ENCODE measurements at regions not wholly inside any gene's neighbourhood (a gene's known extent, or its start where the extent isn't known, plus 50 kb on each side); places are given as distances from the start of the nearest gene placed in this dataset.

DNA sequence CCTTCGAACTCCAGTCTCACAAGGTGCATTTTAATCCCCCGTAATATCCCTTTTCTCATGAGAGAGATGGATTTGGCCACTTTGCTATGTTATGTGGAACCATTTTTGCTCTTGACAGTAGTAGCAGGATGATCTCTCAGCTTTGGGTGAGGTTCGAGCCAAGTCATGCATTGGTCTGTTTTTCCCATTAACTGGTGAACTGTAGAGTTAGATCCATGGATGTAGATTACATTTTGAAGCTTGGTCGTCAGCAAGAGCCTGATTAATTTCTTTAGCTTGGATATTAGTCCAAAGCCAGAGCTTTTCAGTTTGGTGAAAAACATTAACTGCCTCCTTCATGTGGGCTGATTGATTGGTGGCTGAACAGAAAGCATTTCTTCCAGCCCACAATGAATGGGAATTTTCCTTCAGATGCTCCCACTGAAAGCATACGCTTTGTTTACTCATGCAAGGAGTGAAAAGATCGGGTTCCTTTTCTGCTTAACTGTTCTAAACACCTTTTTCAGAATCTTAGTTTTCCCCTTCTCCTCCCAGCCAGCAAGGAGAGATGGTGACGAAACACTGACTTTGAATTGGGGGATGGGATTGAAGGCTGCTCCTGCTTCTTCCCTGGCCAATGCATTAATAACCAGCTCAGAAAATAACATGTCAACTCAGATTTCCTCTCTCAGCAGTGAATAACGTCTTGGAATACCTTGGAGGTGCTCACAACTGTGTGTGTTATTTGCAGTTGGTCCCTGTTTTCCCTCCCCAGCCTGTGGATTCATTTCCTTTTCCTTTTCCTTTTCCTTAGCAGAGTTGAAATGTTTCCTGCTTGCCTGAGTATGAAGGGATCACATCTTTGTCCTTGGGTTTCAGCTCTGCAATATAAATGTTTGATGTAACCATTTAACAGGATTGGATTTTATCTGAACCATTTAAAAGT lies 351.8 kb upstream of the FZD8 start:
- TF ChIP-seq, protein P1, sequence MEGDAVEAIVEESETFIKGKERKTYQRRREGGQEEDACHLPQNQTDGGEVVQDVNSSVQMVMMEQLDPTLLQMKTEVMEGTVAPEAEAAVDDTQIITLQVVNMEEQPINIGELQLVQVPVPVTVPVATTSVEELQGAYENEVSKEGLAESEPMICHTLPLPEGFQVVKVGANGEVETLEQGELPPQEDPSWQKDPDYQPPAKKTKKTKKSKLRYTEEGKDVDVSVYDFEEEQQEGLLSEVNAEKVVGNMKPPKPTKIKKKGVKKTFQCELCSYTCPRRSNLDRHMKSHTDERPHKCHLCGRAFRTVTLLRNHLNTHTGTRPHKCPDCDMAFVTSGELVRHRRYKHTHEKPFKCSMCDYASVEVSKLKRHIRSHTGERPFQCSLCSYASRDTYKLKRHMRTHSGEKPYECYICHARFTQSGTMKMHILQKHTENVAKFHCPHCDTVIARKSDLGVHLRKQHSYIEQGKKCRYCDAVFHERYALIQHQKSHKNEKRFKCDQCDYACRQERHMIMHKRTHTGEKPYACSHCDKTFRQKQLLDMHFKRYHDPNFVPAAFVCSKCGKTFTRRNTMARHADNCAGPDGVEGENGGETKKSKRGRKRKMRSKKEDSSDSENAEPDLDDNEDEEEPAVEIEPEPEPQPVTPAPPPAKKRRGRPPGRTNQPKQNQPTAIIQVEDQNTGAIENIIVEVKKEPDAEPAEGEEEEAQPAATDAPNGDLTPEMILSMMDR (IDR thresholded peaks at IDR 0.05) = no peak
- TF ChIP-seq POLR2AphosphoS5 (IDR thresholded peaks at IDR 0.05) (no peak), POLR2A (IDR thresholded peaks at IDR 0.05) (no peak), EP300 (IDR thresholded peaks at IDR 0.05) (no peak)
